ENCODE measurements at regions not wholly inside any gene's neighbourhood (a gene's known extent, or its start where the extent isn't known, plus 50 kb on each side); places are given as distances from the start of the nearest gene placed in this dataset.

DNA sequence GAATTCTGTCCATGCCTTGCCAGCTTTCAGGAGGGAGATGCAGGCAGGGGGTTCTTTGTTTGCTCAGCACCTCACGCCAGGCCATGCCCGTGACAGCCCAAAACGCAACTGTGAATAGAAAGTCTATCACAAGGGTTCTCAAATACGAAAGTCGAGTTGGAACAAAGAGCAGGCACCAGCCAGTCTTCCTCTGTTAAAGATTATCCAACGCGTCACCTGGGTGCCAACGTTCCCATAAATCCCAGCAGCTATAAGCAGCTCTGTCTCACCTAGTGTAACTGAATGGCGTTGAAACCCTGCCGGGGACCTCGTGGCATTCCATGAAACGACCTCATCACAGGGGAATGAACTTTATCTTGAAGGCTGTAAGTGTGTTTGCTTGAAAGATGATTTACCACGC, 84.8 kb upstream of the GATA6 start (continued):
- TF ChIP-seq JARID2 (CRISPR knock-in tag; IDR thresholded peaks at IDR 0.05; ENCODE audit: insufficient replicate concordance) (no peak), ZNF446 (CRISPR knock-in tag; IDR thresholded peaks at IDR 0.05) (no peak), HNRNPL (IDR thresholded peaks at IDR 0.05; ENCODE audit: low read depth, low read length) (no peak), RARG (CRISPR knock-in tag; IDR thresholded peaks at IDR 0.05; ENCODE audit: low read depth) (no peak), ZBTB7A (CRISPR knock-in tag; IDR thresholded peaks at IDR 0.05) (no peak), KAT7 (CRISPR knock-in tag; IDR thresholded peaks at IDR 0.05; ENCODE audit: borderline replicate concordance) (no peak), ZNF431 (CRISPR knock-in tag; IDR thresholded peaks at IDR 0.05; ENCODE audit: borderline replicate concordance, low read depth) (no peak), THAP11 (CRISPR knock-in tag; IDR thresholded peaks at IDR 0.05) (no peak), ZNF292 (CRISPR knock-in tag; IDR thresholded peaks at IDR 0.05; ENCODE audit: borderline replicate concordance, low read depth) (no peak; the same call in 1 of the 2 replicates), ZNF660 (CRISPR knock-in tag; IDR thresholded peaks at IDR 0.05; ENCODE audit: borderline replicate concordance, low read depth) (no peak), MAFK (conservative IDR thresholded peaks at IDR 0.05 in 1 of 2, IDR thresholded peaks at IDR 0.05 in 1 of 2; ENCODE audit: low read length in 2 of 2) (no peak), GATAD2A (CRISPR knock-in tag; IDR thresholded peaks at IDR 0.05) (peak; percentile 27; the same call in 1 of the 2 replicates), IKZF4 (CRISPR knock-in tag; IDR thresholded peaks at IDR 0.05; ENCODE audit: borderline replicate concordance, low read depth, not compliant biosample characterization) (no peak), NFE2L1 (CRISPR knock-in tag; IDR thresholded peaks at IDR 0.05; ENCODE audit: borderline replicate concordance) (no peak), SPEN (CRISPR knock-in tag; IDR thresholded peaks at IDR 0.05; ENCODE audit: low read depth) (no peak), YEATS4 (CRISPR knock-in tag; IDR thresholded peaks at IDR 0.05; ENCODE audit: borderline replicate concordance) (no peak), RARA (CRISPR knock-in tag; IDR thresholded peaks at IDR 0.05) (0 out of 2 replicates have a peak, but pooled peaks have one; percentile 16), MYNN (CRISPR knock-in tag; IDR thresholded peaks at IDR 0.05; ENCODE audit: low read depth) (no peak)
- TF ChIP-seq, protein P1, sequence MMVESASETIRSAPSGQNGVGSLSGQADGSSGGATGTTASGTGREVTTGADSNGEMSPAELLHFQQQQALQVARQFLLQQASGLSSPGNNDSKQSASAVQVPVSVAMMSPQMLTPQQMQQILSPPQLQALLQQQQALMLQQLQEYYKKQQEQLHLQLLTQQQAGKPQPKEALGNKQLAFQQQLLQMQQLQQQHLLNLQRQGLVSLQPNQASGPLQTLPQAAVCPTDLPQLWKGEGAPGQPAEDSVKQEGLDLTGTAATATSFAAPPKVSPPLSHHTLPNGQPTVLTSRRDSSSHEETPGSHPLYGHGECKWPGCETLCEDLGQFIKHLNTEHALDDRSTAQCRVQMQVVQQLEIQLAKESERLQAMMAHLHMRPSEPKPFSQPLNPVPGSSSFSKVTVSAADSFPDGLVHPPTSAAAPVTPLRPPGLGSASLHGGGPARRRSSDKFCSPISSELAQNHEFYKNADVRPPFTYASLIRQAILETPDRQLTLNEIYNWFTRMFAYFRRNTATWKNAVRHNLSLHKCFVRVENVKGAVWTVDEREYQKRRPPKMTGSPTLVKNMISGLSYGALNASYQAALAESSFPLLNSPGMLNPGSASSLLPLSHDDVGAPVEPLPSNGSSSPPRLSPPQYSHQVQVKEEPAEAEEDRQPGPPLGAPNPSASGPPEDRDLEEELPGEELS (CRISPR knock-in tag; IDR thresholded peaks at IDR 0.05): no peak
- TF ChIP-seq, protein P2, sequence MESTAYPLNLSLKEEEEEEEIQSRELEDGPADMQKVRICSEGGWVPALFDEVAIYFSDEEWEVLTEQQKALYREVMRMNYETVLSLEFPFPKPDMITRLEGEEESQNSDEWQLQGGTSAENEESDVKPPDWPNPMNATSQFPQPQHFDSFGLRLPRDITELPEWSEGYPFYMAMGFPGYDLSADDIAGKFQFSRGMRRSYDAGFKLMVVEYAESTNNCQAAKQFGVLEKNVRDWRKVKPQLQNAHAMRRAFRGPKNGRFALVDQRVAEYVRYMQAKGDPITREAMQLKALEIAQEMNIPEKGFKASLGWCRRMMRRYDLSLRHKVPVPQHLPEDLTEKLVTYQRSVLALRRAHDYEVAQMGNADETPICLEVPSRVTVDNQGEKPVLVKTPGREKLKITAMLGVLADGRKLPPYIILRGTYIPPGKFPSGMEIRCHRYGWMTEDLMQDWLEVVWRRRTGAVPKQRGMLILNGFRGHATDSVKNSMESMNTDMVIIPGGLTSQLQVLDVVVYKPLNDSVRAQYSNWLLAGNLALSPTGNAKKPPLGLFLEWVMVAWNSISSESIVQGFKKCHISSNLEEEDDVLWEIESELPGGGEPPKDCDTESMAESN (CRISPR knock-in tag; conservative IDR thresholded peaks at IDR 0.05): no peak
- TF ChIP-seq, protein P3, sequence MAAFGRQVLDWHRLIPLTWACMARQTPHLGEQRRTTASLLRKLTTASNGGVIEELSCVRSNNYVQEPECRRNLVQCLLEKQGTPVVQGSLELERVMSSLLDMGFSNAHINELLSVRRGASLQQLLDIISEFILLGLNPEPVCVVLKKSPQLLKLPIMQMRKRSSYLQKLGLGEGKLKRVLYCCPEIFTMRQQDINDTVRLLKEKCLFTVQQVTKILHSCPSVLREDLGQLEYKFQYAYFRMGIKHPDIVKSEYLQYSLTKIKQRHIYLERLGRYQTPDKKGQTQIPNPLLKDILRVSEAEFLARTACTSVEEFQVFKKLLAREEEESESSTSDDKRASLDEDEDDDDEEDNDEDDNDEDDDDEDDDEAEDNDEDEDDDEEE (CRISPR knock-in tag; IDR thresholded peaks at IDR 0.05): no peak
- TF ChIP-seq, protein P4, sequence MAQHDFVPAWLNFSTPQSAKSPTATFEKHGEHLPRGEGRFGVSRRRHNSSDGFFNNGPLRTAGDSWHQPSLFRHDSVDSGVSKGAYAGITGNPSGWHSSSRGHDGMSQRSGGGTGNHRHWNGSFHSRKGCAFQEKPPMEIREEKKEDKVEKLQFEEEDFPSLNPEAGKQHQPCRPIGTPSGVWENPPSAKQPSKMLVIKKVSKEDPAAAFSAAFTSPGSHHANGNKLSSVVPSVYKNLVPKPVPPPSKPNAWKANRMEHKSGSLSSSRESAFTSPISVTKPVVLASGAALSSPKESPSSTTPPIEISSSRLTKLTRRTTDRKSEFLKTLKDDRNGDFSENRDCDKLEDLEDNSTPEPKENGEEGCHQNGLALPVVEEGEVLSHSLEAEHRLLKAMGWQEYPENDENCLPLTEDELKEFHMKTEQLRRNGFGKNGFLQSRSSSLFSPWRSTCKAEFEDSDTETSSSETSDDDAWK (CRISPR knock-in tag; IDR thresholded peaks at IDR 0.05): no peak
- TF ChIP-seq, protein P5, sequence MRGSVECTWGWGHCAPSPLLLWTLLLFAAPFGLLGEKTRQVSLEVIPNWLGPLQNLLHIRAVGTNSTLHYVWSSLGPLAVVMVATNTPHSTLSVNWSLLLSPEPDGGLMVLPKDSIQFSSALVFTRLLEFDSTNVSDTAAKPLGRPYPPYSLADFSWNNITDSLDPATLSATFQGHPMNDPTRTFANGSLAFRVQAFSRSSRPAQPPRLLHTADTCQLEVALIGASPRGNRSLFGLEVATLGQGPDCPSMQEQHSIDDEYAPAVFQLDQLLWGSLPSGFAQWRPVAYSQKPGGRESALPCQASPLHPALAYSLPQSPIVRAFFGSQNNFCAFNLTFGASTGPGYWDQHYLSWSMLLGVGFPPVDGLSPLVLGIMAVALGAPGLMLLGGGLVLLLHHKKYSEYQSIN (CRISPR knock-in tag; IDR thresholded peaks at IDR 0.05; ENCODE audit: borderline replicate concordance): no peak
